Non-pigmented ciliary epithelial cell (primary cell): ENCODE measurements at regions not wholly inside any gene's neighbourhood (a gene's known extent, or its start where the extent isn't known, plus 50 kb on each side); places are given as distances from the start of the nearest gene placed in this dataset.
"Not testable (repeated sequence)": the region's sequence is repeated elsewhere in the genome, so short reads cannot be mapped to it uniquely, and the experiment has no call there.

ENCODE experiments used
- DNase-seq: peaks from one replicate; pipeline ENCODE4 v3.0.0-alpha.2; 2010; ENCODE audit warnings: low read depth

GRCh38 chr3:95172164-95172943 is 1109.5 kb downstream of the NSUN3 start:
- no peak for DNase-seq

- no peak for DNase-seq
Observed at GRCh38 chr3:95177096-95177495, 1114.2 kb downstream of the NSUN3 start.

GRCh38 chr3:95184038-95184437 is 1121.2 kb downstream of the NSUN3 start:
- DNase-seq, result no peak

- no peak for DNase-seq
Observed at GRCh38 chr3:95189348-95189747, 1126.5 kb downstream of the NSUN3 start.

GRCh38 chr3:95197661-95198060 is 1134.8 kb downstream of the NSUN3 start:
- DNase-seq, result no peak

GRCh38 chr3:95200384-95200783 is 1137.5 kb downstream of the NSUN3 start:
- DNase-seq, result no peak

- DNase-seq, result no peak
Observed at GRCh38 chr3:95210878-95211277, 1148.0 kb downstream of the NSUN3 start.

- no peak for DNase-seq
Observed at GRCh38 chr3:95212117-95212516, 1149.3 kb downstream of the NSUN3 start.

GRCh38 chr3:95215437-95215957 is 1152.6 kb downstream of the NSUN3 start:
- no peak for DNase-seq

- DNase-seq, result no peak
Observed at GRCh38 chr3:95217661-95218060, 1154.8 kb downstream of the NSUN3 start.

GRCh38 chr3:95218484-95218883 is 1155.6 kb downstream of the NSUN3 start:
- no peak for DNase-seq

- DNase-seq, result no peak
Observed at GRCh38 chr3:95226437-95226836, 1163.6 kb downstream of the NSUN3 start.

- no peak for DNase-seq
Observed at GRCh38 chr3:95227092-95227491, 1164.2 kb downstream of the NSUN3 start.

GRCh38 chr3:95228416-95228815 is 1165.6 kb downstream of the NSUN3 start:
- no peak for DNase-seq

- no peak for DNase-seq
Observed at GRCh38 chr3:95235916-95236315, 1173.1 kb downstream of the NSUN3 start.

GRCh38 chr3:95237783-95238182 is 1174.9 kb downstream of the NSUN3 start:
- DNase-seq, result no peak

- DNase-seq, result no peak
Observed at GRCh38 chr3:95240395-95240794, 1177.5 kb downstream of the NSUN3 start.

GRCh38 chr3:95241256-95241655 is 1178.4 kb downstream of the NSUN3 start:
- DNase-seq, result not testable (repeated sequence)

- DNase-seq, result no peak
Observed at GRCh38 chr3:95246413-95246812, 1183.6 kb downstream of the NSUN3 start.

GRCh38 chr3:95254061-95254460 is 1191.2 kb downstream of the NSUN3 start:
- no peak for DNase-seq

- DNase-seq, result no peak
Observed at GRCh38 chr3:95254758-95255157, 1191.9 kb downstream of the NSUN3 start.

GRCh38 chr3:95265129-95265528 is 1202.3 kb downstream of the NSUN3 start:
- no peak for DNase-seq

GRCh38 chr3:95271395-95271794 is 1208.5 kb downstream of the NSUN3 start:
- no peak for DNase-seq

GRCh38 chr3:95272166-95272565 is 1209.3 kb downstream of the NSUN3 start:
- DNase-seq, result no peak
